DMS79 (cell line): ENCODE measurements at regions not wholly inside any gene's neighbourhood (a gene's known extent, or its start where the extent isn't known, plus 50 kb on each side); places are given as distances from the start of the nearest gene placed in this dataset.
"Not testable (repeated sequence)": the region's sequence is repeated elsewhere in the genome, so short reads cannot be mapped to it uniquely, and the experiment has no call there.

Experiments used
- DNase-seq: peaks from one replicate; lab custom pipeline; 2025; lab: John Stamatoyannopoulos, UW

DNA sequence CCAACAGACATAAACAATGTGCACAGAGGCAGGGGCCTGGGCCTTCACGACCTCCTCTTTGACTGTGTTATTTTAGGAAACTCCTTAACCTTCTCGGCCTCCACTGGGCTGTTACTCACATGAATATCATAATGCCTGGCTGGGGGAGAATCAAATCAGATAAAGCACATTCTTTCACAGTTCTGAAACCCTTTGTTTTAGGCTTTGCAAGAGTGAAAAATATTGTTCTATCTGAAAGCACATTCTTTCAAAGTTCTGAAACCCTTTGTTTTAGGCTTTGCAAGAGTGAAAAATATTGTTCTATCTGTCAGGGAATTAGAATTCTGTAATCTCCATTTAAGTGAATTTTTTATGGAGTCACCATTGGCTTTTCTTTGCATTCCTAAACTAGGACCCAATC, 50.7 kb upstream of the SYNDIG1 start:
- DNase-seq = no peak

DNA sequence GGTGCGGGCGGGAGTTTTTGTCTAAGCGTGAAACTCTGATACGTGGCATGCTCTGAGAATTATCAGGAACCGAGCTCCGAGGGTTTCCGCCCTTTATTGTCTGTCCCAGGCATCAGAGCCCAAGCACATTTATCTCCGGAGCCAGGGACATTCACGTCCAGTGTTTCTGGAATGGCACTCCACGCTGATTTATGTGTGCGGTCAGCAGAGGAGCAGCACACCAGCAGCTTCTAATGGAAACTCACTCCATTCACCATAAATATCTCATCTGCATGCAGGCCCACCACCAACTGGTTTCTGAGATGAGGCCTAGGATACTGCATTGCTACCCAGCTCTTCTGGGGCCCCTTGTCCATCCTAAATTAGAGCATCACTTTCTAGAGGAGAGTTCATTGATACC, 51.9 kb upstream of the SYNDIG1 start:
- DNase-seq = no peak

DNA sequence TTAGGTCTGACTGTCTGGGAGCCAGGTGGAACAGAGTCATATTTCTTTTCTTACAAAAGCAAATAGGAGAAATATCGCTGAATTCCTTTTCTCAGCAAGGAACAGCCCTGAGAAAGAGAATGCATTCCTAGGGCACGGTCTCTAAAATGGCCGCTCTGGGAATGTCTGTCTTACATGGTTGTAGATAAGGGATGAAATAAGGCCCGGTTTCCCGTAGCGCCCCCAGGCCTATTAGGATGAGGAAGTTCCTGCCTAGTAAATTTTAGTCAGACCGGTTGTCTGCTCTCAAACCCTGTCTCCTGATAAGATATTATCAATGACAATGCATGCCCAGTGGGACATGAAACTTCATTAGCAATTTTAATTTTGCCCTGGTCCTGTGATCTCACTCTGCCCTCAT, 54.0 kb upstream of the SYNDIG1 start:
- not testable (repeated sequence) for DNase-seq

DNA sequence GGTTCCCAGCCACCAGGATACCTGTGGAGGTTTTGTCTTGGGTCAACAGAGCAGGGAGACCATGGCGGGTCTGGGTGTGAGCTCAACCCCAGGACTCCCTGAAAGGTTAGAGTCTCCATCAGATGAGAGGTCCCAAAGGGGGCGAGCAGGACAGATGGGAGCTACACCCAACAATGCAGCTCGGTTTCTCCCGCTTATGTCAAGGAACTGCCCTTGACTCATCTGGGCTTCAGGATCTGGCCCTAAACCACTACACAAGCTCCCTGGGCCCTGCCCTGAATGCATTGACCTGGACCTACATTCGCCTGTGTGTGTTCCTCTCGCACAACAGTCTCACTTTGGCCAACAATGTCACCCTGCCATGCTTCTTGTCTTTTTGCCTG, 57.6 kb upstream of the SYNDIG1 start:
- no peak for DNase-seq

GRCh38 chr20:24411003-24411833, 58.2 kb upstream of the SYNDIG1 start:
- DNase-seq = no peak

GRCh38 chr20:24407151-24407550, 62.3 kb upstream of the SYNDIG1 start:
- DNase-seq = no peak

DNA sequence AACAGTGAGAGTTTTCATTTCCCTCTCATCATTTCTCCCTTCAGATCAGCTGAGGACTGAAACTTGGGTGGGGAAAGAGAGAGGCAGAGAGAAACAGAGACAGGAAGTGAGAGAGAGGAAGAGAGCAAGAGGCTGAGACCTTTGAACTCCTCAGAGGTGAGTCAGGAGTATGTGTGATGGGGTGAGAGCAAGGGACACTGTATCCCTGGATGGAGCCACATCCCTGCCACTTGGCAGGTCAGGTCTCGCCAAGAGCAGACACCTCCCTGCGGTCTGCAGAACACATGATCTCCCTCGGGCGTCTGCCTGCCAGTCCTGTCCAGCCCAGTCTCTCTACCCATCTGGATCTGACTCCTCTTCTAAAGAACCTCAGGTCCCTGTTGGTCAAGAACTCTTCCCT, 62.7 kb upstream of the SYNDIG1 start:
- no peak for DNase-seq

GRCh38 chr20:24406251-24406650, 63.2 kb upstream of the SYNDIG1 start:
- DNase-seq = no peak

DNA sequence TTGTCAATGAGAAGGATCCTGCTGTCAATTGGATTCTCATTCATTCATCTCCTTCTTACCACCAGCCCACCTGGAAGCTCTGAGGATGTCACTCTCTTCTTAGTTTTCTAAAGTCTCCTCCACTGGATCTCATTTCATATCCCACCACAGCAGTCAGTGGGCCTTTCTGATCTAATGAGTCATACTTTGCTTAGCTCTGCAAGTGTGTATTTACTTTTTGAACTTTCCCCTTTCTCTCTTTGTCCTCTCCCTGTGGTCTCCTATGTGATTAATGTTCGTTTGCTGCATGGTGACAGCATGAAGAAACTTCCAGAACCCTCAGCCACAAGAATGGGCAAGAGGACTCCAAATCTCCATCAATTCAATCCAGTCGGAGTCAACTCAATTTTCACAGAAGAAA, 63.6 kb upstream of the SYNDIG1 start:
- DNase-seq = no peak

- DNase-seq = no peak
Measured at GRCh38 chr20:24403406-24403805, 66.0 kb upstream of the SYNDIG1 start.

GRCh38 chr20:24402188-24402587, 67.2 kb upstream of the SYNDIG1 start:
- no peak for DNase-seq

- no peak for DNase-seq
Measured at GRCh38 chr20:24395151-24395550, 74.3 kb upstream of the SYNDIG1 start.

- no peak for DNase-seq
Measured at GRCh38 chr20:24393903-24394302, 75.5 kb upstream of the SYNDIG1 start.

- no peak for DNase-seq
Measured at GRCh38 chr20:24392612-24393011, 76.8 kb upstream of the SYNDIG1 start.

DNA sequence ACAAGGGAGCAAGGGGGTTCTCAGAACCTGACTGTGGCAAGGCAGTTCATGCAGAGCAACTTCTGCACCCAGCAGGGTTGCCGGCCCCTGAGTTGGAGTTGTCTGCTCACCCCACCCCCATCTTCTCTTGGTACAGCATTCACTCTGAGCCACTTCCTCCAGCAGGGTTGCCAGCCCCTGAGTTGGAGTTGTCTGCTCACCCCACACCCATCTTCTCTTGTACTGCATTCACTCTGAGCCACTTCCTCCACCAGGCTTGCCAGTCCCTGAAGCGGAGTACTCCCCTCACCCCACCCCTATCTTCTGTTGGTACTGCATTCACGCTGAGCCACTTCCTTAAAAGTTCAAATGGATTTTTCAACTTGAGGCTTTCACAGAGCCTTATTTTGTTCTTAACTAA, 79.7 kb upstream of the SYNDIG1 start:
- DNase-seq = no peak

GRCh38 chr20:24388828-24389380, 80.5 kb upstream of the SYNDIG1 start:
- DNase-seq = peak; percentile 35

DNA sequence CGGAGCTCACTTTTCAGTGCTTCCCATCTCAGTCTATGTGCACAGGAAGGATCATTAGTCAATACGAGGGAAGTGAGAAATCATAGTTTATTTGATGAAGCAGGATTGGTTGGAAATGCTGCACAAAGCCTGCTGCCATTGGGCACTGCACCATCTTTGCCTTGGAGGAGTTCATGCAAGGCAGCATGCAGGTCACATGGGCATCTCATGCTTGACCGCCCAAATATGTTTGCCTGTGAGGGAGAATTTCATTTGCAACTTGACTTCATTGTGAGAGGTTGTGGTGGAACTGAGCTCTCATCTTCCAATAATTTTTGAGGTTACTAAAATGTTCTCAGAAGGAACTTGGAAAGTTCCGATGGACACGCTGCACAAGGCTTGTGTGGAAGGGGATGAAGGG, 83.9 kb upstream of the SYNDIG1 start:
- DNase-seq = no peak

- DNase-seq = no peak
Measured at GRCh38 chr20:24384865-24385264, 84.6 kb upstream of the SYNDIG1 start.

DNA sequence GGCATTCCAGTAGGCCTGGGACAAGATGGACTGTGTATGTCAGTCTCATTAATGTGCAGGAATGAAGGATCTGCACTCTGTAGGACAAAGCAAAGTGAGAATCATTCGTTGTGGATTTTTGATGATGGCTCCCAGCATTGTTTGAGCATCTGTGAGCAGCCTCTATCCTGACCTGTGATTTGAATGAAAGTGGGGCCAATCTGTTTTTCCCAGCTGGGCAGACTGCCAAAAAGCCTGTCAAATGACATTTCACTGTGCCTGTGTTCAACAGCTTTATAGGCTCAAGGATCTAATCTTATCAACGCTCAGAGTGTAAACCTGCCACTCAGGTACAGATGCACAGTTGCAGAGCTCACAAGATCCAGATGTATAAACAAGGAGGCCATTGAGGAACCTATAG, 86.7 kb upstream of the SYNDIG1 start:
- no peak for DNase-seq

GRCh38 chr20:24382331-24382730, 87.1 kb upstream of the SYNDIG1 start:
- no peak for DNase-seq

DNA sequence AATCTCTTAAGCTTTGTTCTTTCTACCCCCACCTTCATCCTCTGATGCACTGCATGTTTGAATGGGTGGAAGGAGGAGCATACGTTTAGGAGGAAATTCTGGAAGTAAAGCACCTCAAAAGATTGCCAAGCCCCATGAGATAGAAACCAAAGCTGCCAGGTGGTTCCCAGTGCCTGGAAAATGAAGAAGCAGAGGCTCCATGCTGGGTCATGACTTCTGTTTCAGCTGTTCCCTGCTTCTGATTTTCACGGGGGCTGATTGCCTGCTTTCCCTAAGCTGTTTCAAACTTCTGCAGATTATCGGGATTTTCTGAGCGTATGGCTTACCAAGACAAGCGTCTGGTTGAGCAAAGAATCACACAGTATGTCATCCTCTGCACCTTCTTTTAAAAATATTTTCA, 87.5 kb upstream of the SYNDIG1 start:
- no peak for DNase-seq

- DNase-seq = no peak
Measured at GRCh38 chr20:24379484-24379927, 89.9 kb upstream of the SYNDIG1 start.

DNA sequence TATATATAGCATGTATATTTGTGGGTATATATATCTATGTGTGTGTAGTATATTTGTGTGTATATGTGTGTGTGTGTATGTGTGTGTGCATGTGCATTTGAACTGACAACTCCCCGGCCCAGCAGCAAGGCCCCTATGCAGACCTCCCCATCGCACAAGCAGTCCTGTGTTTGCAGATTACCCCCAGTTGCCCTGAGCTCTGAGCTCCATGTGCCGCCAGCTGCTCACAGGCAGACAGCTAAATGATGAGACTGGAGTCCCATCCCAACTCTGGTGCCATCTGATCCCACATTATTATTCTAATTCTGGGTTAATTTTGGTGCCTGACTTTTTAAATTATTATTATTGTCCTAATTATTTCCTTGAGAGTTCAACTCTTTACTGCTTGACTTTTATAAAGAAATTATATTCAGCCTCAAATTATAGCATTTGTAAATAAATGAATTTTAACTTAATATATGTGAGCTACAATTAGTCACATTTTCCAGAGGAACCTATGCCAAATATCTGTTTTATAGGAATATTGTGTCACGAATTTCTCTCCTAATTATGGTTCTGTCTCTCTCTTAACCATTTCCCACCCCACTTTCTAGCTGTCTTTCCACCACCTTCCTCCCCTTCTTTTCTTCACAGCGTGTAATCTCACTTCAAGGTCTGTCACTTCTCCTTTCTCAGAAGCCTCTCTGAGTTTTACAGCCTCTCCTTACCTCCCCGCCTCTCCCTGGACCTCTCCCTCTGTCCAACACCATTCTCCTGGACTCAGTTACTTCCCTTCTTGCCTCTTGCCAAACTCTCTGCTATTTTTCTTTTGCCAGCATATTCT, 90.6 kb upstream of the SYNDIG1 start:
- no peak for DNase-seq
